ENCODE measurements at regions not wholly inside any gene's neighbourhood (a gene's known extent, or its start where the extent isn't known, plus 50 kb on each side); places are given as distances from the start of the nearest gene placed in this dataset.

- TF ChIP-seq CTCF (IDR thresholded peaks at IDR 0.05): no peak
- no peak for TF ChIP-seq ETV6 (CRISPR knock-in tag; IDR thresholded peaks at IDR 0.05)
- TF ChIP-seq PREB (CRISPR knock-in tag; IDR thresholded peaks at IDR 0.05; ENCODE audit: borderline replicate concordance): no peak
- TF ChIP-seq SOX15 (CRISPR knock-in tag; IDR thresholded peaks at IDR 0.05): no peak
Observed at GRCh38 chr5:98500811-98501210, 272.7 kb upstream of the RGMB start.

All from WTC11 (cell line).